H1 (cell line): ENCODE measurements at regions not wholly inside any gene's neighbourhood (a gene's known extent, or its start where the extent isn't known, plus 50 kb on each side); places are given as distances from the start of the nearest gene placed in this dataset.

ENCODE experiments used
- CTCF ChIA-PET: fragments of 300-600 bp; sonication (Branson Sonifier 250); formaldehyde crosslinking; loops from one replicate; lab custom pipeline; 2021; ENCODE audit not compliant: partially characterized antibody; lab: Charles Lee
- POLR2A ChIA-PET: fragments of 300-600 bp; sonication (Branson Sonifier 250); formaldehyde crosslinking; loops from one replicate; lab custom pipeline; 2021; ENCODE audit warnings: inconsistent platforms; ENCODE audit not compliant: partially characterized antibody; lab: Charles Lee
- DNase-seq, 2 experiments: peaks; one replicate each; pipeline versions ENCODE4 v3.0.0 to v3.0.0-alpha.2; 2010 to 2022; ENCODE audit warnings: low spot score in 2 of 2, low read depth in 1 of 2, mixed read lengths in 1 of 2
- FAIRE-seq: peaks from 2 replicates; lab custom pipeline; 2011; peaks lifted over from hg19 to GRCh38; lab: Jason Lieb, UNC
- H2AFZ ChIP-seq: 2 replicates; pipeline ENCODE4 v1.8.1; 2012; ENCODE audit warnings: low read length, inconsistent platforms
- H2AK5ac ChIP-seq: 2 replicates; pipeline ENCODE4 v1.6.1; 2013; ENCODE audit warnings: low read depth, low read length
- H2BK120ac ChIP-seq: replicated peaks from 2 replicates; pipeline ENCODE3; 2013; ENCODE audit warnings: low read depth, low read length, inconsistent platforms
- H2BK12ac ChIP-seq: 2 replicates; pipeline ENCODE4 v1.6.1; 2013; ENCODE audit warnings: low read depth, low read length
- H2BK15ac ChIP-seq: 2 replicates; pipeline ENCODE4 v1.6.1; 2013; ENCODE audit warnings: low read length
- H2BK20ac ChIP-seq: 2 replicates; pipeline ENCODE4 v1.6.1; 2013; ENCODE audit warnings: low read length
- H2BK5ac ChIP-seq: 2 replicates; pipeline ENCODE4 v1.6.1; 2013; ENCODE audit warnings: low read depth, low read length
- H3K14ac ChIP-seq: 2 replicates; pipeline ENCODE4 v1.6.1; 2013; ENCODE audit warnings: inconsistent platforms; ENCODE audit not compliant: insufficient read length
- H3K18ac ChIP-seq: 2 replicates; pipeline ENCODE4 v1.6.1; 2013; ENCODE audit warnings: low read length; ENCODE audit errors: extremely low read depth
- H3K23ac ChIP-seq: 2 replicates; pipeline ENCODE4 v1.6.1; 2013; ENCODE audit warnings: inconsistent platforms; ENCODE audit not compliant: insufficient read length
- H3K23me2 ChIP-seq: 2 replicates; pipeline ENCODE4 v1.6.1; 2013; ENCODE audit warnings: low read depth, low read length
- H3K27ac ChIP-seq: 2 replicates; pipeline ENCODE4 v1.6.1; 2011; ENCODE audit warnings: low read depth, low read length, inconsistent platforms
- H3K27me3 ChIP-seq, 4 experiments: replicated peaks in 1 of 4; 1 replicate in 1 of 4; 2 replicates in 3 of 4; pipeline versions ENCODE4 v1.6.1 to v1.8.1; 2011 to 2013; ENCODE audit warnings: low read length in 3 of 4, mild to moderate bottlenecking in 3 of 4, inconsistent platforms in 2 of 4, mixed read lengths in 2 of 4, moderate library complexity in 1 of 4; ENCODE audit not compliant: control insufficient read depth in 3 of 4, insufficient read depth in 3 of 4; ENCODE audit errors: extremely low read depth in 1 of 4
- H3K36me3 ChIP-seq, 4 experiments: 2 replicates each; pipeline versions ENCODE4 v1.6.1 to v1.8.1; 2011 to 2013; ENCODE audit warnings: mild to moderate bottlenecking in 4 of 4, low read length in 3 of 4, moderate library complexity in 2 of 4, control low read depth in 1 of 4, inconsistent platforms in 1 of 4; ENCODE audit not compliant: insufficient read depth in 4 of 4, control insufficient read depth in 2 of 4
- H3K4ac ChIP-seq: replicated peaks from 2 replicates; pipeline ENCODE3; 2013; ENCODE audit warnings: low read length, low read depth, mixed read lengths, inconsistent platforms; ENCODE audit not compliant: insufficient read length
- H3K4me1 ChIP-seq, 4 experiments: replicated peaks in 1 of 4; 1 replicate in 1 of 4; 2 replicates in 3 of 4; pipeline versions ENCODE4 v1.6.1 to v1.8.1; 2011 to 2013; ENCODE audit warnings: low read length in 3 of 4, inconsistent platforms in 2 of 4, mixed read lengths in 1 of 4; ENCODE audit not compliant: insufficient read depth in 4 of 4, control insufficient read depth in 3 of 4
- H3K4me2 ChIP-seq, 2 experiments: 2 replicates each; pipeline versions ENCODE4 v1.6.1 to v1.8.1; 2011 to 2013; ENCODE audit warnings: low read depth in 2 of 2, low read length in 2 of 2, control low read depth in 1 of 2, inconsistent platforms in 1 of 2, mild to moderate bottlenecking in 1 of 2; ENCODE audit not compliant: insufficient read depth in 1 of 2
- H3K4me3 ChIP-seq, 4 experiments: fragments of 200-600, 300-600 bp in 1 of 4; sonication (generic), shearing (Covaris generic), sonication (Bioruptor Twin) in 1 of 4; 2 replicates each; pipeline versions ENCODE4 v1.5.1 to v1.8.1; 2011 to 2016; ENCODE audit warnings: low read length in 4 of 4, low read depth in 3 of 4, control low read depth in 2 of 4, inconsistent platforms in 2 of 4, mild to moderate bottlenecking in 2 of 4, mixed read lengths in 1 of 4, moderate library complexity in 1 of 4; ENCODE audit not compliant: insufficient read depth in 2 of 4; ENCODE audit errors: extremely low read depth in 1 of 4
- H3K56ac ChIP-seq: replicated peaks from 2 replicates; pipeline ENCODE3; 2013; ENCODE audit warnings: low read depth, mild to moderate bottlenecking, mixed read lengths, low read length, inconsistent platforms; ENCODE audit not compliant: insufficient read length
- H3K79me1 ChIP-seq: 2 replicates; pipeline ENCODE4 v1.6.1; 2013; ENCODE audit warnings: low read depth, low read length, control low read depth
- H3K79me2 ChIP-seq, 2 experiments: 2 replicates each; pipeline versions ENCODE4 v1.6.1 to v1.8.1; 2012 to 2013; ENCODE audit warnings: low read length in 2 of 2, mild to moderate bottlenecking in 2 of 2, inconsistent platforms in 1 of 2; ENCODE audit not compliant: insufficient read depth in 2 of 2, control insufficient read depth in 1 of 2
- H3K9ac ChIP-seq, 4 experiments: replicated peaks in 1 of 4; 1 replicate in 1 of 4; 2 replicates in 3 of 4; pipeline versions ENCODE4 v1.6.1 to v1.8.1; 2011 to 2013; ENCODE audit warnings: low read depth in 3 of 4, low read length in 3 of 4, control low read depth in 2 of 4, mild to moderate bottlenecking in 2 of 4, moderate library complexity in 2 of 4, inconsistent platforms in 1 of 4; ENCODE audit errors: extremely low read depth in 1 of 4
- H3K9me3 ChIP-seq, 2 experiments: 2 replicates each; pipeline versions ENCODE4 v1.6.1 to v1.8.1; 2012 to 2013; ENCODE audit warnings: mild to moderate bottlenecking in 2 of 2, moderate library complexity in 2 of 2, control low read depth in 1 of 2, inconsistent platforms in 1 of 2, low read depth in 1 of 2, low read length in 1 of 2, mixed read lengths in 1 of 2; ENCODE audit not compliant: insufficient read depth in 2 of 2
- H4K20me1 ChIP-seq, 2 experiments: replicated peaks in 1 of 2; 2 replicates each; pipeline versions ENCODE3 to v1.8.1; 2011 to 2013; ENCODE audit warnings: inconsistent platforms in 2 of 2, low read length in 2 of 2, mild to moderate bottlenecking in 1 of 2; ENCODE audit not compliant: insufficient read depth in 2 of 2, control insufficient read depth in 1 of 2
- H4K5ac ChIP-seq: 2 replicates; pipeline ENCODE4 v1.6.1; 2013; ENCODE audit warnings: low read length, low read depth, mixed read lengths, inconsistent platforms; ENCODE audit not compliant: insufficient read length
- H4K8ac ChIP-seq: 2 replicates; pipeline ENCODE4 v1.8.0; 2013; ENCODE audit warnings: mild to moderate bottlenecking, moderate library complexity, low read length, inconsistent platforms; ENCODE audit not compliant: insufficient read depth; ENCODE audit errors: extremely low read depth
- H4K91ac ChIP-seq: replicated peaks from 2 replicates; pipeline ENCODE3; 2013; ENCODE audit warnings: low read length, mixed read lengths, inconsistent platforms; ENCODE audit not compliant: insufficient read length
- BRCA1 ChIP-seq: IDR thresholded peaks from 2 replicates; pipeline ENCODE4 v1.6.1; 2012; ENCODE audit warnings: low read depth, low read length, improper control_type of control experiment
- CBX5 ChIP-seq: fragments of 300-800, 300-1000 bp; sonication (generic); IDR thresholded peaks from 2 replicates; pipeline ENCODE4 v1.7.1; 2016; ENCODE audit warnings: antibody characterized with exemption, low read length, low read depth
- CEBPB ChIP-seq: IDR thresholded peaks from 2 replicates; pipeline ENCODE4 v1.6.1; 2012; ENCODE audit warnings: low read depth, low read length
- CTBP2 ChIP-seq: IDR thresholded peaks from 2 replicates; pipeline ENCODE4 v1.7.0; 2011; ENCODE audit warnings: borderline replicate concordance, mild to moderate bottlenecking, moderate library complexity, mixed read lengths, low read length; ENCODE audit not compliant: insufficient read depth, insufficient read length
- FOSL1 ChIP-seq: IDR thresholded peaks from 2 replicates; pipeline ENCODE4 v1.6.1; 2011; ENCODE audit warnings: mild to moderate bottlenecking, low read depth, low read length, moderate library complexity; ENCODE audit not compliant: insufficient read depth
- JUND ChIP-seq: IDR thresholded peaks from 2 replicates; pipeline ENCODE4 v1.6.1; 2011; ENCODE audit warnings: mild to moderate bottlenecking, improper control_type of control experiment, low read length
- POLR2A ChIP-seq, 2 experiments: IDR thresholded peaks; 1 replicate in 1 of 2; 2 replicates in 1 of 2; pipeline ENCODE4 v1.6.1; 2011; ENCODE audit warnings: low read depth in 2 of 2, low read length in 2 of 2, mild to moderate bottlenecking in 2 of 2; ENCODE audit errors: control extremely low read depth in 1 of 2
- SIN3A ChIP-seq, 2 experiments: IDR thresholded peaks in 1 of 2; conservative IDR thresholded peaks in 1 of 2; 2 replicates each; pipeline ENCODE4 v1.6.1; 2011 to 2012; ENCODE audit warnings: low read length in 2 of 2, improper control_type of control experiment in 1 of 2, low read depth in 1 of 2, mild to moderate bottlenecking in 1 of 2
- SIRT6 ChIP-seq: IDR thresholded peaks from one replicate; pipeline ENCODE4 v1.7.1; 2012; ENCODE audit warnings: low read length, inconsistent platforms
- SIX5 ChIP-seq: IDR thresholded peaks from 2 replicates; pipeline ENCODE4 v1.6.1; 2011; ENCODE audit warnings: mild to moderate bottlenecking, low read depth, low read length
- TCF12 ChIP-seq: IDR thresholded peaks from 2 replicates; pipeline ENCODE4 v1.6.1; 2011; ENCODE audit warnings: low read depth, mild to moderate bottlenecking, low read length
- YY1 ChIP-seq: IDR thresholded peaks from 2 replicates; pipeline ENCODE4 v1.6.1; 2011; ENCODE audit warnings: low read depth, mild to moderate bottlenecking, low read length
- WGBS, 2 experiments: shearing (Covaris generic) in 1 of 2; methylation state at CpG; one replicate each; pipeline versions ENCODE4 v1.1.6 to v1.1.7; 2013 to 2015; ENCODE audit warnings: low lambda C conversion rate in 2 of 2, mixed read lengths in 2 of 2, inconsistent platforms in 1 of 2, low coverage in 1 of 2, missing lambda C conversion rate in 1 of 2; ENCODE audit not compliant: insufficient replicate concordance in 2 of 2, insufficient coverage in 1 of 2, insufficient read length in 1 of 2; ENCODE audit errors: extremely low coverage in 1 of 2, missing lambda C conversion rate in 1 of 2; 5-methylcytosine and 5-hydroxymethylcytosine counted together
- TF ChIP-seq, protein P1 (sequence below): IDR thresholded peaks from 2 replicates; pipeline ENCODE4 v1.6.1; 2012; ENCODE audit warnings: inconsistent platforms
- TF ChIP-seq, protein P2 (sequence below): IDR thresholded peaks from 2 replicates; pipeline ENCODE4 v1.6.1; 2011; ENCODE audit warnings: low read length, improper control_type of control experiment

DNA sequence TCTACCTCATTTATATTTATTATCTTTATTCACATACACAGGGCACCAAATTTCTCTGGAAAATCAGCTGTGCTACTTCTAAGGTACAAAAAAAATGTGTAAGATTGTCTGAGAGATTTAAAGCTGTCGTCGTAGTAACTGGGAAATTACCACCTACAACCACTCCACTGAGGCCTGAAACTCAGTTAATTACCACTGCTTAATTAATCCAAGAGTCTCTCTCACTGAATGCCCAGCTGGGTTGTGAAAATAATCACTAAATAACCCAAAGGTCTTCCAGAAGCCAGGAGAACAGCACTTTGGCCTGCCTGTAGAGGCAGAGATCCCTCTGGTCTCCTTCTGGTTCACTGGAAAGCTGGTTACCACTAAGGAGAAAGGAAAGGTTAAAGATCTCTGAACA is 207.2 kb upstream of the TMPO start:
- FAIRE-seq (no peak), DNase-seq (no peak)
- no peak overlapping the region for H3K4me3 ChIP-seq
- no peaks in the 10 kb centered on the region for H3K27me3 ChIP-seq
- no peaks in the 10 kb centered on the region for H3K23me2 ChIP-seq
- no peaks in the 10 kb centered on the region; a peak in 2 of 7 replicates for H3K4me1 ChIP-seq
- no peak overlapping the region for H2BK120ac ChIP-seq
- no peak overlapping the region for H3K27ac ChIP-seq
- no peak overlapping the region for H3K4me2 ChIP-seq
- no peak overlapping the region for H4K91ac ChIP-seq
- no peak overlapping the region for H4K8ac ChIP-seq
- no peak overlapping the region for H2BK5ac ChIP-seq
- 93% methylated on average over 2 of the region's 2 CpGs; no CpG with 5 or more reads in 1 of the 2 experiments for WGBS, 2 experiments
- no peak overlapping the region for H2BK20ac ChIP-seq
- H2AFZ ChIP-seq, result no peak overlapping the region
- POLR2A ChIA-PET, result no interaction called here
- H3K23ac ChIP-seq, result no peak overlapping the region
- no peaks in the 10 kb centered on the region for H4K20me1 ChIP-seq
- no peak overlapping the region for H4K5ac ChIP-seq
- H3K9me3 ChIP-seq, result no peaks in the 10 kb centered on the region
- H3K56ac ChIP-seq, result no peak overlapping the region
- H2BK15ac ChIP-seq, result no peak overlapping the region
- CTCF ChIA-PET, result interaction anchor here (1.1 to 2.2 kb wide), 2 partner anchors 10 to 12 kb away, joined by 3 to 5 read pairs; no protein-coding TSS in a partner anchor
- H2BK12ac ChIP-seq, result no peak overlapping the region
- H3K14ac ChIP-seq, result no peak overlapping the region
- H3K79me2 ChIP-seq, result no peaks in the 10 kb centered on the region
- H3K9ac ChIP-seq, result no peak overlapping the region
- no peak overlapping the region for H3K18ac ChIP-seq
- H3K79me1 ChIP-seq, result no peaks in the 10 kb centered on the region
- no peak overlapping the region for H3K4ac ChIP-seq
- H2AK5ac ChIP-seq, result no peak overlapping the region
- H3K36me3 ChIP-seq, result no peaks in the 10 kb centered on the region
- TF ChIP-seq POLR2A (IDR thresholded peaks at IDR 0.05; ENCODE audit: control extremely low read depth in 1 of 2, low read depth in 2 of 2, low read length in 2 of 2) (no peak), CEBPB (no peak), YY1 (no peak), TCF12 (no peak), JUND (no peak), SIN3A (conservative IDR thresholded peaks at IDR 0.05 in 1 of 2, IDR thresholded peaks at IDR 0.05 in 1 of 2; ENCODE audit: low read depth in 1 of 2, low read length in 2 of 2) (no peak), CTBP2 (no peak), SIRT6 (no peak), SIX5 (no peak), CBX5 (no peak), FOSL1 (no peak), BRCA1 (no peak)
- TF ChIP-seq, protein P1, sequence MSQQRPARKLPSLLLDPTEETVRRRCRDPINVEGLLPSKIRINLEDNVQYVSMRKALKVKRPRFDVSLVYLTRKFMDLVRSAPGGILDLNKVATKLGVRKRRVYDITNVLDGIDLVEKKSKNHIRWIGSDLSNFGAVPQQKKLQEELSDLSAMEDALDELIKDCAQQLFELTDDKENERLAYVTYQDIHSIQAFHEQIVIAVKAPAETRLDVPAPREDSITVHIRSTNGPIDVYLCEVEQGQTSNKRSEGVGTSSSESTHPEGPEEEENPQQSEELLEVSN, result no peak
- TF ChIP-seq, protein P2, sequence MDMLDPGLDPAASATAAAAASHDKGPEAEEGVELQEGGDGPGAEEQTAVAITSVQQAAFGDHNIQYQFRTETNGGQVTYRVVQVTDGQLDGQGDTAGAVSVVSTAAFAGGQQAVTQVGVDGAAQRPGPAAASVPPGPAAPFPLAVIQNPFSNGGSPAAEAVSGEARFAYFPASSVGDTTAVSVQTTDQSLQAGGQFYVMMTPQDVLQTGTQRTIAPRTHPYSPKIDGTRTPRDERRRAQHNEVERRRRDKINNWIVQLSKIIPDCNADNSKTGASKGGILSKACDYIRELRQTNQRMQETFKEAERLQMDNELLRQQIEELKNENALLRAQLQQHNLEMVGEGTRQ, result no peak
